Right hindlimb (tissue), 1 donor: ENCODE measurements at regions not wholly inside any gene's neighbourhood (a gene's known extent, or its start where the extent isn't known, plus 50 kb on each side); places are given as distances from the start of the nearest gene placed in this dataset.

Source experiments
- DNase-seq: peaks from one replicate; pipeline ENCODE4 v3.0.0-alpha.2; 2018

GRCh38 chr6:56005426-56005825, 130.0 kb upstream of the BMP5 start:
- DNase-seq: no peak

- no peak for DNase-seq
Observed at GRCh38 chr6:56004426-56004825, 129.0 kb upstream of the BMP5 start.

- no peak for DNase-seq
Observed at GRCh38 chr6:56003616-56004015, 128.2 kb upstream of the BMP5 start.

GRCh38 chr6:56002336-56002735, 126.9 kb upstream of the BMP5 start:
- no peak for DNase-seq

GRCh38 chr6:55998576-55998975, 123.2 kb upstream of the BMP5 start:
- DNase-seq: no peak

- no peak for DNase-seq
Observed at GRCh38 chr6:55997223-55997874, 122.0 kb upstream of the BMP5 start.

GRCh38 chr6:55994531-55994930, 119.1 kb upstream of the BMP5 start:
- no peak for DNase-seq

- no peak for DNase-seq
Observed at GRCh38 chr6:55993418-55993817, 118.0 kb upstream of the BMP5 start.

GRCh38 chr6:55992546-55992945, 117.2 kb upstream of the BMP5 start:
- no peak for DNase-seq

- DNase-seq: no peak
Observed at GRCh38 chr6:55985309-55985708, 109.9 kb upstream of the BMP5 start.

GRCh38 chr6:55983861-55984260, 108.5 kb upstream of the BMP5 start:
- DNase-seq: no peak

GRCh38 chr6:55981660-55982059, 106.3 kb upstream of the BMP5 start:
- DNase-seq: no peak

GRCh38 chr6:55980627-55981211, 105.3 kb upstream of the BMP5 start:
- peak; percentile 35 for DNase-seq

- no peak for DNase-seq
Observed at GRCh38 chr6:55979526-55979925, 104.1 kb upstream of the BMP5 start.

- no peak for DNase-seq
Observed at GRCh38 chr6:55977959-55978665, 102.7 kb upstream of the BMP5 start.

- no peak for DNase-seq
Observed at GRCh38 chr6:55974688-55975087, 99.3 kb upstream of the BMP5 start.

GRCh38 chr6:55972091-55972490, 96.7 kb upstream of the BMP5 start:
- DNase-seq: no peak

GRCh38 chr6:55969526-55969925, 94.1 kb upstream of the BMP5 start:
- DNase-seq: no peak

GRCh38 chr6:55968926-55969325, 93.5 kb upstream of the BMP5 start:
- DNase-seq: peak; percentile 28

- DNase-seq: no peak
Observed at GRCh38 chr6:55964136-55964535, 88.7 kb upstream of the BMP5 start.

- DNase-seq: no peak
Observed at GRCh38 chr6:55963301-55963700, 87.9 kb upstream of the BMP5 start.

- DNase-seq: no peak
Observed at GRCh38 chr6:55960344-55960743, 85.0 kb upstream of the BMP5 start.

GRCh38 chr6:55958790-55959189, 83.4 kb upstream of the BMP5 start:
- no peak for DNase-seq

- no peak for DNase-seq
Observed at GRCh38 chr6:55957961-55958422, 82.6 kb upstream of the BMP5 start.
